ENCODE measurements at regions not wholly inside any gene's neighbourhood (a gene's known extent, or its start where the extent isn't known, plus 50 kb on each side); places are given as distances from the start of the nearest gene placed in this dataset.

GRCh38 chr1:177472567-177472966 lies 301.8 kb downstream of the BRINP2 start:
- no peak for DNase-seq (ENCODE audit: low spot score)

GRCh38 chr1:177471244-177471643 lies 300.5 kb downstream of the BRINP2 start:
- no peak for DNase-seq (ENCODE audit: low spot score)

- DNase-seq (ENCODE audit: low spot score), result no peak
Measured at GRCh38 chr1:177469519-177469918, 298.8 kb downstream of the BRINP2 start.

GRCh38 chr1:177466286-177466685 lies 295.5 kb downstream of the BRINP2 start:
- no peak for DNase-seq (ENCODE audit: low spot score)

- DNase-seq (ENCODE audit: low spot score), result no peak
Measured at GRCh38 chr1:177464686-177465085, 293.9 kb downstream of the BRINP2 start.

- DNase-seq (ENCODE audit: low spot score), result peak; percentile 18
Measured at GRCh38 chr1:177451191-177451590, 280.4 kb downstream of the BRINP2 start.

- no peak for DNase-seq (ENCODE audit: low spot score)
Measured at GRCh38 chr1:177448652-177449357, 278.0 kb downstream of the BRINP2 start.

GRCh38 chr1:177448036-177448615 lies 277.4 kb downstream of the BRINP2 start:
- no peak for DNase-seq (ENCODE audit: low spot score)

- DNase-seq (ENCODE audit: low spot score), result no peak
Measured at GRCh38 chr1:177444997-177445746, 274.4 kb downstream of the BRINP2 start.

- no peak for DNase-seq (ENCODE audit: low spot score)
Measured at GRCh38 chr1:177443003-177443402, 272.2 kb downstream of the BRINP2 start.

- no peak for DNase-seq (ENCODE audit: low spot score)
Measured at GRCh38 chr1:177442584-177442983, 271.8 kb downstream of the BRINP2 start.

GRCh38 chr1:177441281-177441680 lies 270.5 kb downstream of the BRINP2 start:
- no peak for DNase-seq (ENCODE audit: low spot score)

- DNase-seq (ENCODE audit: low spot score), result no peak
Measured at GRCh38 chr1:177440821-177441220, 270.1 kb downstream of the BRINP2 start.

- DNase-seq (ENCODE audit: low spot score), result no peak
Measured at GRCh38 chr1:177439301-177439700, 268.5 kb downstream of the BRINP2 start.

GRCh38 chr1:177435364-177435763 lies 264.6 kb downstream of the BRINP2 start:
- DNase-seq (ENCODE audit: low spot score), result no peak

GRCh38 chr1:177432897-177433296 lies 262.1 kb downstream of the BRINP2 start:
- DNase-seq (ENCODE audit: low spot score), result no peak

- DNase-seq (ENCODE audit: low spot score), result no peak
Measured at GRCh38 chr1:177431123-177431522, 260.4 kb downstream of the BRINP2 start.

GRCh38 chr1:177429234-177429633 lies 258.5 kb downstream of the BRINP2 start:
- no peak for DNase-seq (ENCODE audit: low spot score)

GRCh38 chr1:177427811-177428210 lies 257.1 kb downstream of the BRINP2 start:
- DNase-seq (ENCODE audit: low spot score), result no peak

GRCh38 chr1:177426497-177426896 lies 255.7 kb downstream of the BRINP2 start:
- no peak for DNase-seq (ENCODE audit: low spot score)

GRCh38 chr1:177425199-177425598 lies 254.4 kb downstream of the BRINP2 start:
- DNase-seq (ENCODE audit: low spot score), result no peak

GRCh38 chr1:177424744-177425143 lies 254.0 kb downstream of the BRINP2 start:
- DNase-seq (ENCODE audit: low spot score), result no peak

GRCh38 chr1:177423090-177423489 lies 252.3 kb downstream of the BRINP2 start:
- no peak for DNase-seq (ENCODE audit: low spot score)

Measured in HuH-7.5 (cell line).